GM21737 (cell line): ENCODE measurements at regions not wholly inside any gene's neighbourhood (a gene's known extent, or its start where the extent isn't known, plus 50 kb on each side); places are given as distances from the start of the nearest gene placed in this dataset.
"Not testable (repeated sequence)": the region's sequence is repeated elsewhere in the genome, so short reads cannot be mapped to it uniquely, and the experiment has no call there.

Experiments used
- ATAC-seq: cut with Tn5 transposase; IDR thresholded peaks from one replicate; pipeline ENCODE4 v1.9.1; 2021; ENCODE audit warnings: mild to moderate bottlenecking, moderate library complexity; ENCODE audit not compliant: unreplicated experiment

DNA sequence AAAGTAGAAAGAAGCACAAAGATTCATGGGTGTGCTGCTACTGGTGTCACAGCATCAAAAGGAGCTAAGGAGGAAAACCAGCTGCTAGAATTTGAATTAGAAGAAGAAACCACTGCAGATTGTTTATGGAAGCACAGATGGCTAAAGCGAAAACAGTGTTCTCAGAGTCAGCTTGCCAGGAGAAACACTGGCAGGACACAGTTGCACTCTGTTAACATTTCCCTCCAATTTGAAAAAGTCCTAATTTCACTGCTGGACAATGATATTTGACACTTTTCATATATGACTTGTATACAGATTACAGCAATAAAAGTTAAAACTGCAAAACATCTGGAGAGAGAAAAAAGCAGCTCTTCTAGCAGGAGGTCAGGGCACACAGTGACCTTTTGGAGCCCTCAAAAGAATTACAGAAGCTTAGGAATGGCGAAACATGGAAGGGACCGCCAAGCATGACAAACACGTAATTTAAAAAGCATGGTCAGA is 314.5 kb downstream of the COL12A1 start:
- ATAC-seq, result no peak

DNA sequence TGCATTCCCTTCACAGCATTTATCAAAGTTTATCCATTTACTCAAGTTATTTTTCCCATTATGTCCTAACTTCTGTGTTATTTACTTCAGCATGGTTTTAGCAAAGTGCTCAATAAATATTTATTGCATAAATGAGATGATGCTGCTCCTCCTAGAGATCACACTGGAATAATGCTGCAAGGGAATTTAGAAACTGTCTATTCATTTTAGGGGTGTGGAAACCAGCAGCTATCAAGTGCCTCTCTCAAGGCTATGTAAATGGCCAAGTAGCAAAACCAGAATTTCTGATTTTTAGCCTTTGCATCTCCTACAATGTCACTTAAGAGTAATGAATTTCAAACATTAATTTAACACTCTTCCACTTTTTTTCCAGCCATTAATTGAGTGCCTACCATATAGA is 316.2 kb downstream of the COL12A1 start:
- no peak for ATAC-seq

DNA sequence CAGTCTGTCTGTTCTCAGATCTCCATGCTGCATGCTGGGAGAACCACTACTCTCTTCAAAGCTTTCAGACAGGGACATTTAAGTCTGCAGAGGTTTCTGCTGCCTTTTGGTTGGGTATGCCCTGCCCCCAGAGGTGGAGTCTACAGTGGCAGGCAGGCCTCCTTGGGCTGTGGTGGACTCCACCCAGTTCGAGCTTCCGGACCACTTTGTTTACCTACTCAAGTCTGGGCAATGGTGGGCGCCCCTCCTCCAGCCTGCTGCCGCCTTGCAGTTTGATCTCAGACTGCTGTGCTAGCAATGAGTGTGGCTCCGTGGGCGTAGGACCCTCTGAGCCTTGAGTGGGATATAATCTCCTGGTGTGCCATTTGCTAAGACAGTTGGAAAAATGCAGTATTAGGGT is 317.1 kb downstream of the COL12A1 start:
- not testable (repeated sequence) for ATAC-seq

DNA sequence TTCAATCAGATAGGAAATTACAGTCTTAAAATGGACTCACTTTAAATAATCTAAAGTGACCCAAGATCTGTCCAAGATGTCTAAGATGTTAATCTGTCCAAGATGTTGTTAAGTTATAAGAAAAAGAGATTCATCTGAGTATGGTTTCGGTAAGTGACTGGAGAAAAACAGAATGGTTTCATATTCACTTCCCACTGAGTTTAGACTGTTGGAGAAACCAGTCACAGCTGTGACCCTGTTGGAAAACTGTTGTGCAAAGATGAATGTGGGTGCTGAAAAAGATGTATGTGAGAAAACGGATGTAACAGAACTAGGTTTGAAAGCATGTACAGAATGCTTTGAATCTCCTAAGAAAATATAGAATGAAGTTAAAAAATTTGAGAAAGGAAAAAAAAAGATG is 325.9 kb downstream of the COL12A1 start:
- ATAC-seq, result no peak

DNA sequence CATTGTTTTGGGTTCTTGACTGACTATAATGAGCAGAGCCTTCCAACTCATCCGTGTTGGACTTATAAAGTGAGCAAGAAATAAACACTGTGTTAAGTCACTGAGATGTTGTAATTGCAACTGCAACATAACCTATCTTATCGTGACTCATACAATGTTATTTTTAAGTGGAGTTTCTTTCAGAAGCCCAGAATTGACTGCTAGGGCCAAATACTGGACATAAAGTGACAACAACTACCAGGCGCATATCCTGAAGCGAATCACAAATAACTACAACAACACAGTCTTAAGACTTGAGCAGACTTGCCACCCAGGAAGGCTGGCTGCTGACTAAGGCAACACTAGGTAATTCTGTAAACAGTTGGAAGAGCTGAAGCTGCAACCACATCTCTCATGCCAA is 326.6 kb downstream of the COL12A1 start:
- no peak for ATAC-seq

DNA sequence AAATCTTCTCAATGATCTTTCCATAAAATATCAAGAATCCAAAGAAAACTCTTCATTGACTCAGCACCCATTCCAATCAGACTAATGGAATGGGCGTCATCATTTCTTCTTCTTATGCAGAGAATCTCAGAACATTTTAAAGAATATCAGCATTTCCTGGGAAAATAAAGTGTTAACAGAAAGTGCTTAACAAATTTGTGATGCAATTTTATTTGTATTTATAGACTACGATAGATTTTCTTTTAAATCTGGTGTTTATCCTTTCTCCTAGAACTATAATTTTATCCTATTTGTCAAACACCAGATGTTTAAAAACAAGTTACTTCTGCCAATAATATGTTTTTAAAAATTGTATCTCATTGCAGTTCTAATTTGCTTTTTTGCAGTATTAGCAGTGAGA is 330.7 kb downstream of the COL12A1 start:
- no peak for ATAC-seq

DNA sequence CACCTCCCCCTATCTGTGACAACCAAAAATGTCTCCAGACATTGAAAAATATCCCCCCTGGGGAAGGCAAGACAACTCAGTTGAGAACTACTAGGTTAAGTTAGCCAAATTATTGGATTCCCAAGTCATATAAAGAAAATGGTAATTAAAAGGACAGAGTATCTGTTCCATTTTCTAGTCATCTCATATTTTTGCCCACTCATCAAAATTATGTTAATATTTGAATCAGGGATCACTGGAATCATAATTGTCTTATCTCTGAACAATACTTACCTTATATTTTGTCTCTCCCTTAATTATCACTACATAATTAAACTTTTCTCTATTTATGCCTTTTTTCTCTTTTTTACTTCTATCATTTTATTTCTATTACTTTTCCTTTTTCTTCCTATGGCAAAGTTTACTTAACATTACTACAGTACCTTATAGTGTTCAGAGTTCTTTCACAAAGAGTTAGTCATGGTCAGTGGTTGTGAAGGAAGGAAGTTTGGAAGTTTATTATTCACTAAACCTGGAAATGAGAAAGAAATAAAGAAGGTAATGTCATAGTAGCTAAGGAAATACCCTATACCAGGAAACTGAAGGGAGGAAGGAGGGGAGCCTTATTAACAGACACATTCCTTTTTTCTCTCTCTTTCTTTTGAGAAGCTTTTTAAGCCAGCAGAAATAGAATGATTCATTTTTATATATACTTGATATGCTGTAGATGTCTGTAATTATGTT is 332.9 kb downstream of the COL12A1 start:
- no peak for ATAC-seq

DNA sequence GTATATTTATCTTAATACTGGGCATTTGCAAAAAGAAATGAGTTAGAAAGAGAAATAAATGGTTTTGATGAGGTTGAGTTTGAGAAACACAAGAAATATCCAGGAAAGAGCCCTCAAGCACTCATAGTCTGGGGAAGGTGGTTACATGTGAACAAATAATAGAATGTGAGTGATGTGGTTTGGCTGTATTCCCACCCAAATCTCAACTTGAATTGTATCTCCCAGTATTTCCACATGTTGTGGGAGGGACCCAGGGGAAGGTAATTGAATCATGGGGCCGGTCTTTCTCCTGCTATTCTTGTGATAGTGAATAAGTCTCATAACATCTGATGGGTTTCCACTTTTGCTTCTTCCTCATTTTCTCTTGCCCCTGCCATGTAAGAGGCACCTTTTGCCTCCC is 334.1 kb downstream of the COL12A1 start:
- ATAC-seq, result no peak

DNA sequence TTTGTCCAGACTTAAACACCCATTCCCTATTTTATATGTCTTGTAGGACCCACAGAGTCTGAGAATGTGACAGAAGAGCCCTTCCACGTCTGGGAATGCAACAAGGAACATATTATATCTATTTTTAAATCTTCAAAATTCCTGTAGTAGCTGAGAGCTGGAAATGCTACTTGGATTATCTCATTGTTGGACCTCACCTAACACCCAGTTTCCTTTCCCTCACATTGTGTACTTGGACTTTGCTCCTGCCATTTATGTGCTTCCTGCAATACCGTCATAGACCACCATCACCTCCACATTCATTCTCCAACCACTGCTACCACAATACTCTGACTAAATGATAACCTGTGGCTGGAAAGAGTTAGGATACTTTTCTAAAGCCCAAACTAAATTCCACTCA is 335.4 kb downstream of the COL12A1 start:
- no peak for ATAC-seq

DNA sequence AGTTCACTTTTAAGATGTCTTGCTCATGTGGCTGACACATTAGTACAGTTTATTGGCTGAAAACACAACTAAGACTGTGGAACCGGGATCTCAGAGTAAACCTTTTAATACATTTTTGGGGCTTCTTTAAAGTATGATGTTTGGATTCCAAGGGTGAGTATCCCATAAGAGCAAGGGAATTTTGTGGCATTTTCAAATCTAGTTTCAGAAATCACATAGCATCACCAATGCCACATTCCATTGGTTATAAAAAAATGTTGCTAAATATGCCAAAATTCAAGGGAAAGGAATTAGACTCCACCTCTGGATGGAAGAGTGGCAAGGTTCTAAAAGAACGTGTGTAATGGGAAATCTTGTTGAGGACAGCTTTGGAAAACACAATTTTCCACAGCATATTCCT is 338.6 kb downstream of the COL12A1 start:
- ATAC-seq, result no peak

DNA sequence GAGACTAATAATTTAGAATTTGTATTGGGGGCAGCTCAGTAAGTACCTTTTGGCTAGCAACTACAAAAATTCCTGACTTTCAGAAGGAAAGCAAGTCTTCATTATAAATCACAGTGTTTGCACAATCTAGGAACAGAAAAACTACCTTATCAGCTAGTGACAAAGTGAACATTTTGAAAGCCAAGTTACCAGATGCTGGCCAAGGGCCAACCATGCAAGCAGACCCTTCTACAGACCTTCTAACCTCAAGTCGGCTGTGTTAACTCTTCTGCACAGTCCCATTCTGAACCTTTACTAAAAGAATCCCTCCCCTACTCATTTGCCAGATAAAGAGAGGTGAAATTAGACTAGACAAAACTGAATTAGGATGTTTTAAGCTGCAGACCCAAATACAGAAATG is 341.9 kb downstream of the COL12A1 start:
- ATAC-seq, result no peak

DNA sequence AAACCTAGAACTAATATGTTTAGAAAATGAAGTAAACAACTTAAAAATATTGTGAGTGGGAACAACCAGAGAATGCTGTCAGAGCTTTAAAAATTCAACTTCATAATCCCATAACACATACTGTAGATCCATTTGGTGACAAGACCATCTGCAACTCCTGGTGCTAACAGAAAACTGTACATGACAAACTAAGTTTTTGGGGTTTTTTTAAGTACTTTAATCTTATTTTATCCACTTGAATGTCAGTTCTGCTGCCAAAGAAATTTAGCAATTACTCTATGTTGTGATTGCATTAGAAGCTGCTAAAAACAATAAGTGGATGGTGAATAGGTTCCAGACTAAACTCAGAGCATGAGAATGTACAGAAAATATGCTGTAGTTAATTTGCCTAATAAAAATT is 345.4 kb downstream of the COL12A1 start:
- no peak for ATAC-seq

DNA sequence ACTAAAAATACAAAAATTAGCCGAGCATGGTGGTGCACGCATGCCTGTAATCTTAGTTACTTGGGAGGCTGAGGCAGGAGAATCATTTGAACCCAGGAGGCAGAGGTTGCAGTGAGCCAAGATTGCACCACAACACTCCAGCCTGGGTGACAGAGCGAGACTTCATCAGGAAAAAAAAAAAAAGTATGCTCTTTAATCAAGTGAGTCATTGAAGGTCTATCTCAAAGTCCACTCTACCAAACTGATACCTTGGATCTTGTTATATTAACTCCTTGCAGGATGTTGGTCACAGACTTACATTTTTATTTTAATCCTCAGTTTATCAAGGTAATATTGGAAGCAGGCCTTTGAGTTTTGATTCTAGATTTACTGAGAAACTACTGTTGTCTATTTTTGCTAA is 348.7 kb downstream of the COL12A1 start:
- no peak for ATAC-seq

DNA sequence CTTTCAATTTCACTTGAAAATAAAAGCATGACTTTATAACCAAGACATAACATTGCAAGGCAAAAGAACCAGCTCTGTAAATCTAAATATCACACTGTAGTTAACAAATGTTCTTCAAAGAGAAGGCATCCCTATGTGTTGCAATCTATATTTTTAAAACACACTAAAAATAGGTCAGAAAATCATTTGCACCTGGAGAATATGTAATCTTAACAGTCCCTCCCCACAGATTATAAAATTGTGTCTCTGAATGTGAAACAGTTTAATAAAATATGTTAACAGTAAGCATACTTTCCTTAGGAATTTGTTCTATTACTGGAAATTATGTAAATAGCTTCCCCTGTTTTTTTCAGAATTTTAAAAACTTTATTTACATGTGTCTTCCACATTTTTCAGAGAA is 351.9 kb downstream of the COL12A1 start:
- no peak for ATAC-seq

DNA sequence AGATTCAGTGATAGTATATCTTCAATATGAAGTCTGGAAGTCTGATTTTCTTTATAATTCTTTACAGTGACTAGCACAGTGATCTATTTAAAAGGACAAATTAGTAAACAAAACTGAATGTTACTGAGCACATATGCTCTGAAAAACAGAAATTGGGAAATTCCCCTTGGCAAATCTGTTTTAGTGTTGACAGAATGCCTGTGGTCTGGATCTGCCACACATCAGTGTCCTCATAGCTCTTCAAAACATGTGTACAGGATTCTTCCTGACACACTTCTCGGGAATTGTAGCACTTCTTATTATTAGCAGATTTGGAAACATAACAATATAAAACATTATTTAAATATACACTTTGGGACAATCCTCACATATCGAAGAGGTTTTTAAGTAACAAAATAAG is 354.3 kb downstream of the COL12A1 start:
- no peak for ATAC-seq

DNA sequence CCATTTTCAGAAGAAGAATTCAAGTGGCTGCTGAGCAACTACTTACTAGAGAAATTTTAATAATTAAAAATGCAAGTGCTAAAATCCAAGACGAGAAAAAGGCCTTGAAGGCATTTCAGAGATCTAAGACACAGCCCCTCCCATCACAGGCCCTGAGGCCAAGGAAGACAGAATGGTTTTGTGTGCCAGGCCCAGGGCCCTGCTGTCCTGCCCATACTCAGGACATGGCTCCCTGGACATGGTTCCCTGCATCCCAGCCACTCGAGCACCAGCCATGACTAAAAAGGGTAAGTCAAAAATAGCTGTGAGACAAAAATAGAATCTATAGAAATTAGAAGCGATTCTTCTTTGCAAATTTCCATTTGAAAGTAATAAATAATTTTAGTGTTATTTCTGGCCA is 364.9 kb downstream of the COL12A1 start:
- no peak for ATAC-seq

DNA sequence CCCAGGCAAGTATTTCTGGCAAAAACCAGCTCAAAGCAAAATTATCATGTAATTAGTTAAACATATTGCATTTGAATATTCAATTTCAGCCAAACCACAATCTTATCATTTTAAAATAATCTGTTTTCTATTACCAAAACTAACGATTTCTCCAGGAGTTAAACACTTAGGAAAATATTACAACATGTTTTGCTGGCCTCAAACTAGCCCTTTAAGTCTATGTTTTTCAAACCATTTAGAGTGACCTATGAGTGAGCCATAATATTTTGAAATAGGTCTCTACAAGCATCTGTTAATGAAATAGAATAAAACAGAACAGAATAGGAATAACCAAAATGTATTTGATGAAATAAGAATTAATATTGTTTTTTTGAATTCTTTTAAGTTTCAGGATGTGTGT is 370.9 kb downstream of the COL12A1 start:
- no peak for ATAC-seq

DNA sequence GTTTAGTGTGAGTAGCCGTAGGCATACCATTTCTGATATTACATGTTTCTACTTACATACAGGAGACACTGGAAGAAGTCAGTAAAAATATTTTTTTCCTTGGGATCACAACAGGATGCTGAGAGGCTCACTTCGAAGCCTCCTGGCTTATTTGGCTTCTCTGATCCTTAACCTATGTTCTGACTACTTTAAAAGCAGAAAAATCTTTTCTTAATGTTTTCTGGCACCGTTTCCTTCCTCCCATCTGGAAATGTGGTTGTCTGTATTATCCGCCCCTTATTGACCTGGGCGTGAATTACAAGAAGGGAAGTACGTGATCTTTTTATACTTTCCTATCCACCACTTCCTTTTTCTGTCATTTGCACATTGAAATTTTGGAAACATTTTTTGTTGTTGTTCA is 379.6 kb downstream of the COL12A1 start:
- no peak for ATAC-seq

DNA sequence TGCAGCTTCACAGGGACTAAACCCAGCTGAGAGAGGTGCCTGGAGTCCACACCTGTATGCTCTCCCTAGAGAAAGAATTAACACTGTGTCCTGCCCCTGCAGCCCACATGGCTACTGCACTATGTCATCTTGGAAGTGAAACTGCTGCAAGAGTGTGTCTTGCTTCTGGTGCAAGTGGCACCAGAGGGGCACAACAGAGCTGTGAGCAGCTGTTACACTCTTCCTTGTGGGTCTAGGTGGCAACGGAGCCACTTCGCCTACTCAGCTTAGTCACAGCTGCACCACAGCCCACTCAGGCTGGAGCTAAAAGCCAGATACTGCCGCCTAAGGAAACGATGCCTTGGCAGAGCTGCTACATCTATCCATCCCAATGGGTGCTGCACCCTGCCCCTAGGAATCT is 391.4 kb downstream of the COL12A1 start:
- ATAC-seq, result no peak

DNA sequence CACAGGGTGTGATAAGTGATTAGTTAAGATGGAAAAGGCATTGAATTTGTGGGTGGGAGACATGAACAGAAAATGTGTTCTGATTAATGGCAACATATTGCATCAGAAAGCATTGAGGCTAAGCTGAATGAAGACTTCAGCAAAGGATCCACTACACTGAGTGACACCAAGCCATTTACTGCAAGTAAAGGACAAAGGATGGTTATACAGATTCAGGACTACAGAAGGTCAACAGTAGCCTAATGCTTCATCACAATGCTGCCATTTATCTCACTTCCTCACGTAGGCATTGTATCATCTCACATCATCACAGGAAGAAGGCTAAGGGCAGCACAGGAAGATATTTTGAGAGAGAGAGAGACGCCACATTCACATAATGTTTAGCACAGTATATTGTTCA is 398.2 kb downstream of the COL12A1 start:
- no peak for ATAC-seq

DNA sequence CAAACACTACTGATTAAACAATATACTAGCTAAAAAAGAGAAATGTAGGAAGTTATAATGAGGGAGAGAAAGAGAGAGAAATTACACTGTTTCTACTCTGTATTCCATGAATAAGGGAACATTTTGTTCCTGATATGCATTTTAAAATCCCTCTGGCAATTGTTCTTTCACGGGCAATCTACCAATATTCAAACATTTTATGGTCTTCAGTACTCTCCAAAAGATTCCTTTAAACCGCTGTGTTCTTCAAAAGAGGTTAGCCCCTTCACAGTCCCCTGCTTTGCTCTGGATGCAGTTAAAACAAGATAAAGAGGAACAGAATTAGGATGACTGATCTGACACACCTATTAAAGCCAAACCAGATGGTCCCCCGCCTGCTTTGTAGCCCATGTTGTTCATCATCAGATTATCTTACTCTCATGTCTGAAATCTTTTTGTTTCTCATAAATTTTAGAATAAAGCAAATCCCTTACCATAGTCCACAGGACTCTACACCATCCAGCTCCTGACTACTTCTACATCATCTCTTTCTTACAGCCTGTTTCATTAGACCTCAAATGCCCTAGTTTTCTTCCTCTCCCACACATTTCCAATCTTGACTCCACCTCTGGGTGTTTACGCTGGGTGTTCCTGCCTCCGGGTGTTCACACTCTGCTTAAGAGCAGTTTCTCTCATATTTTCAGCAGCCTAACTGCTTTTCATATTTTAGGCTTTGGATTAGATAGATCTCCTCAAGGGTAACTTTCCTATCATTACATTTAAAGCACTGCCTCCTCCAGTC is 399.7 kb downstream of the COL12A1 start:
- ATAC-seq, result no peak

DNA sequence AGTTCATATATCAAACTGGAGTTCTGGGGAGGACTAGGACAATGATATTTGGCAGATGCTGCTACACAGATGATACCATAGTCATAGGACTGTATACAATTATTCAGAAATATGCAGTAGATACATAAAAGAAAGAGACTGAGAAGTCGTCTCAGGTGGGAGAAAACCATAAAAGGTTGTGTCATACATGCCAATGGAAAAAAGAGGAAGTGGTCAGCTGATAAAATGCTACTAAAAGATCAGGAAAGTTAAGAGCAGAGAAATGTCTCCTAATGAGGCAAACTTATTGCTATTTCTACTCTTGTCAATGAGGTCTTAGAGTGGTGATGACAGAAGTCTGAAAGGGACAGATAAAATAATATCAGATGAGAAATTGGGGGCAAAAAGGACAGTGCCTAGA is 407.6 kb downstream of the COL12A1 start:
- no peak for ATAC-seq

DNA sequence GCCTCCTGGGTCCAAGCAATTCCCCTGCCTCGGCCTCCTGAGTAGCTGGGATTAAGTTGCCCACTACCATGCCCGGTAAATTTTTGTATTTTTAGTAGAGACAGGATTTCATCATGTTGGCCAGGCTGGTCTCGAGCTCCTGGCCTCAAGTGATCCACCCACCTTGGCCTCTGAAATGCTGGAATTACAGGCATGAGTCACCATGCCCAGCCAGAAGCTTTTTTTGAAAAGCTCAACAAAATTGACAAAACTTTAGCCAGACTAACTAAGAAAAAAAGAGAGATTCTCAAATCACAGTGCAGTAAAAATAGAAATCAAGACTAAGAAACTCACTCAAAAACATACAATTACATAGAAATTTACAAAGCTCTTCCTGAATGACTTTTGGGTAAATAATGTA is 420.6 kb downstream of the COL12A1 start:
- ATAC-seq, result no peak
